LNCaP clone FGC (cell line): ENCODE measurements at regions not wholly inside any gene's neighbourhood (a gene's known extent, or its start where the extent isn't known, plus 50 kb on each side); places are given as distances from the start of the nearest gene placed in this dataset.
"Not testable (repeated sequence)": the region's sequence is repeated elsewhere in the genome, so short reads cannot be mapped to it uniquely, and the experiment has no call there.

Source experiments
- DNase-seq: peaks from one replicate; pipeline ENCODE4 v3.0.0-alpha.2; 2011; ENCODE audit warnings: low read depth
- H3K4me3 ChIP-seq: 2 replicates; pipeline ENCODE4 v1.5.1; 2011; ENCODE audit warnings: mild to moderate bottlenecking, low read depth, low read length, control low read depth
- TF ChIP-seq, protein P1 (sequence below): IDR thresholded peaks from 2 replicates; pipeline ENCODE4 v1.5.1; 2012; ENCODE audit warnings: mild to moderate bottlenecking; ENCODE audit not compliant: control insufficient read depth, insufficient read depth; ENCODE audit errors: extremely low read depth

- no peak overlapping the region for H3K4me3 ChIP-seq
- DNase-seq = no peak
- TF ChIP-seq, protein P1, sequence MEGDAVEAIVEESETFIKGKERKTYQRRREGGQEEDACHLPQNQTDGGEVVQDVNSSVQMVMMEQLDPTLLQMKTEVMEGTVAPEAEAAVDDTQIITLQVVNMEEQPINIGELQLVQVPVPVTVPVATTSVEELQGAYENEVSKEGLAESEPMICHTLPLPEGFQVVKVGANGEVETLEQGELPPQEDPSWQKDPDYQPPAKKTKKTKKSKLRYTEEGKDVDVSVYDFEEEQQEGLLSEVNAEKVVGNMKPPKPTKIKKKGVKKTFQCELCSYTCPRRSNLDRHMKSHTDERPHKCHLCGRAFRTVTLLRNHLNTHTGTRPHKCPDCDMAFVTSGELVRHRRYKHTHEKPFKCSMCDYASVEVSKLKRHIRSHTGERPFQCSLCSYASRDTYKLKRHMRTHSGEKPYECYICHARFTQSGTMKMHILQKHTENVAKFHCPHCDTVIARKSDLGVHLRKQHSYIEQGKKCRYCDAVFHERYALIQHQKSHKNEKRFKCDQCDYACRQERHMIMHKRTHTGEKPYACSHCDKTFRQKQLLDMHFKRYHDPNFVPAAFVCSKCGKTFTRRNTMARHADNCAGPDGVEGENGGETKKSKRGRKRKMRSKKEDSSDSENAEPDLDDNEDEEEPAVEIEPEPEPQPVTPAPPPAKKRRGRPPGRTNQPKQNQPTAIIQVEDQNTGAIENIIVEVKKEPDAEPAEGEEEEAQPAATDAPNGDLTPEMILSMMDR = no peak
These were observed 153.4 kb downstream of the LMLN start for GRCh38 chr3:198113206-198114053.

DNA sequence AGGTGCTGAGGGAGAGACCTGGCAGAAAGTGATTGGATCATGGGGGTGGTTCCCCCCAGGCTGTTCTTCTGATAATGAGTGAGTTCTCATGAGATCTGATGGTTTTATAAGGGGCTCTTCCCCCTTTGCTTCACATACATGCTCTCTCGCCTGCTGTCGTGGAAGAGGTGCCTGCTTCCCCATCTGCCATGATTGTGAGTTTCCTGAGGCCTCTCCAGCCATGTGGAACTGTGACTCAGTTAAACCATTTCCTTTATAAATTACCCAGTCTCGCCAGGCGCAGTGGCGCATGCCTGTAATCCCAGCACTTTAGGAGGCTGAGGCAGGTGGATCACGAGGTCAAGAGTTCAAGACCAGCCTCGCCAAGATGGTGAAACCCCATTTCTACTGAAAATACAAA is 154.5 kb downstream of the LMLN start:
- H3K4me3 ChIP-seq, DNase-seq: not testable (repeated sequence)

DNA sequence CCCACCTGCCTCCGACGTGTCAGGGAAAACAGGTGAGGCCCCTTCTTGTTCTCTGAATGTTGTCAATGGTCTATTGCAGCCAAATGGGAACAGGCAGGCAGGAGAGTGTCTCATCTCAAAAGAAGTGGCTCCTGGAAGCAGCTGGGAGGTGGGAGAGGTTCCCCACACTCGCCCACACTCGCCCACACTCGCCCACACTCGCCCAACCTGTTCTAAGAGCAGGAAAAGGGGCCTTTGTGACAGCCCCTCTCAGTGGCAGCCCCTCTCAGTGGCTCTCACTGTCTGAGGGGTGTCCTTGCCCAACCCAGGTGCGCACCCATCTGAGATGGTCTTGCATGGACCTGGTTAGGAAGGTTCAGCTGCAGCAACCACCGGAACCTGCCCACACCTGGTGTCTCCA is 162.2 kb downstream of the LMLN start:
- not testable (repeated sequence) for DNase-seq, H3K4me3 ChIP-seq

DNA sequence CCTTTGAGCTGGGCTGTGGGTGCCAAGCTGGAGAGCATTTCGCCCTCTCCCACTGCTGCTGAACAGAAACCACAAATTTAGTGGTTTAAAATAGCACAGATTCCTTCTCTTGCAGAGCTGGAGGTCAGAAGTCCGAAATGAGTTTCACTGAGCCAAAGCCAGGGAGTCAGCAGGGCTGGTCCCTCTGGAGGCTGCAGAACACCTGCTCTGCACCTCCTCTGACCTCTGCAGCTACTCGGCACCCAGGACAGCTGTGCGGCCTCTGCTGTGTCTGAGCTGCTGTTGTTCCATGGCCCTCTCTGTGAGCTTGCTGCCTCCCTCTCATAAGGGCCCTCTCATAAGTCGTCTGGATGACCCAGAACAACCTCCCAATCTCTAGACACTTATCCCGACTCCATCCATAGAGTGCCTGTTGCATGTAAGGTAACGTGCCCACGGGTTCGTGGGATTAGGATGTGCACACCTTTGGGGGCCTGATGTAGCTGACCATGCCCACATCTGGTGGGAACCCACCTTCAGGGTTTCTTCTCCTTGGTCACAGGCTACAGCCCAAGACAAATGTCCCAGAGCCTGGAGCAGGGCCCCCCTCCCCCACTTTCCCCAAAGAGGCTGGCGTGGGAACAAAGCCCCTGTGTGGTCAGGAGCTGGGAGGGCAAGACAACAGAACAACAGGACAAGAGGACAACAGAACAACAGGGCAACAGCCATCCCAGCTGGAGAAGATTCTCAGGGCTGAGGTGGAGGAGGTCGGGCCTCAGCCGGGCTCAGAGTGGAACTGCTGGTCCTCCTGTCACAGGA is 177.2 kb downstream of the LMLN start:
- not testable (repeated sequence) for H3K4me3 ChIP-seq, DNase-seq

DNA sequence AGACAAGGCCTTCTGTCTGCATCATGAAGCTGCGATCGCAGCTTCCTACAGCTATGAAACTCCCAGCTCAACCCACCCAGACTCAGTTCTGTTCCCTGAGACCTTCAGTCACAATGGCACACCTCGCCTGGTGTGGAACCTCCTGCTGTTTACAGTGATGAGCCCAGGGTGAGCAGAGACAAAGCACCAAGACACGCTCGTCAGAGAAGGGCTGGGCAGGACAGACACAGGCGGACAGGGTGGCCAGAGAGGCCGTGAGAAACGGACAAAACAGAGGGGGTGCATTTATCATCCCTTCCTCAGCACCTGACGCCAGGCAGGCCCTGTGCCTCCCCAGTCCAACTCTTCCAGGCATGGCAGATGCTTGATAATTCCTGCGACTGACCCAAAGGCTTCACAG is 178.2 kb downstream of the LMLN start:
- H3K4me3 ChIP-seq, DNase-seq: not testable (repeated sequence)

- not testable (repeated sequence) for H3K4me3 ChIP-seq, DNase-seq
These were observed 179.0 kb downstream of the LMLN start for GRCh38 chr3:198139037-198139436.

GRCh38 chr3:198139513-198140167 is 179.6 kb downstream of the LMLN start:
- not testable (repeated sequence) for DNase-seq, H3K4me3 ChIP-seq

DNA sequence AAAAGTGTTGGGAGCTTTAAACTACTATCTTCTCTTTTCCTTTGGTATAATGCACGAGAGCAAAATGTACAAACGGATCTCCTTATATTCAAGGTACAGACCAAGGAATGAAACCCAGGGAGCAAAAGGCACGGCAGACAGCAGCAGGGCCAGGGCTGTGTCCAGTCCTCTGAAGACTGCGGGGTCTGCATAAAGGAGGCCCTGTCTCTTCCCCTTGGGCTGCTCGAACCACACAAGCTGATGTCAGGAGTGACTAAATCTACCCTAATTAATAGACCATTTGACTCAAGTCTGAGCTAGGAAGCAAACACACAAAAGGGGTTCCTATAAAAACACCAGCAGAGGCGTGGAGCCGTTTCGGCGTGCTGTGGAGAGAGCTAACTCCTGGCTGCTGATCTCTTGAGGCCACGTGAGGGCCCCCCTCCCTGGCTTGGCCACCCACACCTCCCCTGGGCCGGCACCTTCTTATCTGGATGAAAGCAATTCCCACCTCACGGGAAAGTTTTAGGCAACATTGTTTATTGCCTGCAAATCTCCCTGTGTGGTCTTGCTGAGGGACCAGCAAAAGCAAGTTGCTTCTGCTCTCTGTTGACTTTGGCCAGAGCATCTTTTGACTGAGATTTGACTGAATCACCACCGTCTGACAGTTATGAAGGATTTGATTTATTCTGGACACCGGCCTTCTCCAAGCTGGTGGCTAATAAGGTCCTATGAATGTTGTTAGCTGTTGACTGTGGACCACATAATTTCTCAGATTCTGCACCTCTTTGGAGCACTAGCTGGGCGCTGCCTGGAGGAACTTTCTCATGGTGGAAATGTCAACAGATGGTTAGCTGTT is 183.5 kb downstream of the LMLN start:
- DNase-seq, H3K4me3 ChIP-seq: not testable (repeated sequence)

DNA sequence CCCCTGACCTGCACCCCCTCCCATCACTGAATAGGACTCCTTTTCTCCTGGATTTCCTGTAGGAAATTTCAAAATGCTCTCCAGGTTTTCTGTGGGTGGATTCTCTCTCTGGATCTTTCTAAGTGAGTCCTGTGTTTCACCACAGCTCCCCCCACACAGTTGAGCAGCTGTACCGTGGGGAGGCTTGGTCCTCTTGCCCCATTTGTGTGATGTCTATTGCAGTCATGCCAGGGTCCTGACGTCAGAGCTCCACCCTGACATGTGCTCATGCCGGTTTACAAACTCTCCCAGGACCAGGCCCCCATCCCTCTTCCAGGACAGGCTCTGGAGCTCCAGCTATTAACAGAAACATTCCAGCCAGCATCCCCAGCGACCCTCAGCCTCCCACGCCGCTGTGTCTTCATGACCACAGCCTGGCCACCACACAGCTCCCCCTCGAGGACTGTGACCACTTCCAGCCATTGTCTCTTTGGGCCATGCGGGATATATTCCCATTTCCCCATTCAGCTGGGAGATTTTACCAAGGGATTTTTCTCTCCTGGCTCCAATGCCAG is 185.3 kb downstream of the LMLN start:
- H3K4me3 ChIP-seq, DNase-seq: not testable (repeated sequence)

- peak; percentile 26 for DNase-seq
These were observed 186.1 kb downstream of the LMLN start for GRCh38 chr3:198146070-198146469.

GRCh38 chr3:198146559-198147164 is 186.6 kb downstream of the LMLN start:
- not testable (repeated sequence) for DNase-seq, H3K4me3 ChIP-seq

More at GRCh38 chr3:198146070-198146469, 186.1 kb downstream of the LMLN start:
- not testable (repeated sequence) for H3K4me3 ChIP-seq

GRCh38 chr3:198147213-198147612 is 187.2 kb downstream of the LMLN start:
- not testable (repeated sequence) for DNase-seq, H3K4me3 ChIP-seq

DNA sequence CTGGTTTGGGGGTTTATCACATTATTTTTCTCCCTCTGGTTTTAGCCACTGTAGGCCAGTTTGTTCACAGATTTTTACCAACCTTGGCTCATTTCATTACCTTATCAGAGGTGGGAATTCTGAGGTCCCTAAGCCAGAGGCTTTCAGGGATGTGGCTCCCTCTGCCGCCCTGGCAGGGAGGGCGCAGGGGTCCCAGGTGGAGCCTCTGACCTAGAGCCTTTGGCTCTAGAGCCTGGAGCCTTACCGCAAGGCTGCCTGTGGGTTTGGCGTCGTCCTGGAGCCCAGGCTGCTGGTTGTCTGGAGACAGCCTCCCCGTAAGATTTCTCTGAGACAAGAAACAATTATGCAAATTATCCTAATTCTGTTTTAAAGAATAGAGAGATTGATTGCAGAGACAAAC is 188.0 kb downstream of the LMLN start:
- DNase-seq, H3K4me3 ChIP-seq: not testable (repeated sequence)

DNA sequence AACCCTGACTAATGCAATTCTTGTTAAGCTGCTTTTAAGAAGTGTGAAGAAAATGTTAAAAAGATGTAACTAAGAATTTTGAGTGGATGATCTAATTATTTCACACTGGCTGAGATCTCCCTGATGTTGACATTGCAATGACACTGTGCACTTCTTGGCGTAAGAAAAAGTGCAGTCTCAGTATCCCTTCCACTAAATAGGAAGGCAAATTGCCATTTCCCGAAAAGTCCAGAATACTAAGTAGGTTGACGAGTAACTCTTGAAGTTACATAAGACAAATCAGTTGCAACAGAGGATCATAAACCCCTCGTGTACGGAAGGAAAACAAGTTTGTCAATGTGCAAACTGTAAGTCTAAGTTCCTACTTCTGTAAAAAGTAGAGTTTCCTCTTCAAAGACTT is 189.9 kb downstream of the LMLN start:
- DNase-seq, H3K4me3 ChIP-seq: not testable (repeated sequence)

DNA sequence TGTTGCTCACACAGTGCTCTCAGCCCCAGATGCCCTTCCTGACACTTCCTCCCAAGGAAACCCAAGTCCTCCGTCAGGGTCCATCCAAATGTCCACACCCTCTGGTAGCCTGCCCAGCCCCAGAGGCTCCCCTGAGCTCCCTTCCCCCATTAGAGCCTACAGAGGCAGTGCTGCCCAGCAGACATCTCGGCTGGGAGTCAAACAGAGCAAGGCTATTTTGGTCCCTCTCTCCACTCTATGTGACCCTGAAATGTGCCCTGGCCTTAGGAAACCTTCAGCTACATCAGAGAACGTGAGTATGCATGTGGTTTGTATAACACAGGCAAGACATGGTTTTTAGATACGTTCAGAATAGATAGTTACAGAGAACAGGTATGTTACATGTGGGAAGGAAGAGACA is 191.8 kb downstream of the LMLN start:
- not testable (repeated sequence) for H3K4me3 ChIP-seq, DNase-seq

DNA sequence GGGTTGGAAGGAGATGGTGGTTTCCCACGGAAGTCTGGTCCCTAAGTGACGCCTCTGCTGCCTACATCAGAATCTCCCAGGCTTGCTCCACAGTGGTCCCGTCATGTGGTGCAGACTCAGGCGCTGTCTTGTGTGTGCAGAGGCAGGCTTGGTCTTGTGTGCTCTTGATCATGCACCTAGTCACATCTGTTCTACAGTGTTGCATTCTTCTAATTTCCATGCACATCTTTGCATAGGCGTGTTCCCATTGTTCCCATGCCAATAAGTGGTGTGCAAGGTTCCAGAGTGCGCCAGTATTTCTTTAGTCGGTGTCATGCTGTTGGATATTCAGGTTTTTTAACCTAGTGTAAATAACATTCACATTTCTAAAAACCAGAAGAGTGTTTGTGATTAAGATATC is 195.8 kb downstream of the LMLN start:
- H3K4me3 ChIP-seq, DNase-seq: not testable (repeated sequence)
